Neural cell (in vitro differentiated cells): ENCODE measurements at regions not wholly inside any gene's neighbourhood (a gene's known extent, or its start where the extent isn't known, plus 50 kb on each side); places are given as distances from the start of the nearest gene placed in this dataset.

Experiments
- H2AFZ ChIP-seq: fragments of 200-600, 300-800 bp; sonication (generic), shearing (Covaris generic); 2 replicates; pipeline ENCODE4 v1.6.0; 2014; ENCODE audit warnings: low read depth, mild to moderate bottlenecking, antibody characterized with exemption, low read length, moderate library complexity
- H3F3A ChIP-seq: fragments of 200-600 bp; shearing (Covaris generic); 2 replicates; pipeline ENCODE4 v1.6.1; 2016; ENCODE audit warnings: mild to moderate bottlenecking, moderate library complexity, mixed read lengths, antibody characterized with exemption, low read length; ENCODE audit not compliant: insufficient read depth, poor library complexity, severe bottlenecking
- H3K27ac ChIP-seq: fragments of 200-600, 300-800 bp; sonication (generic), shearing (Covaris generic); 2 replicates; pipeline ENCODE4 v1.5.1; 2014; ENCODE audit warnings: mild to moderate bottlenecking, low read length, moderate library complexity
- H3K27me3 ChIP-seq: fragments of 300-800, 200-600 bp; sonication (generic), shearing (Covaris generic); 2 replicates; pipeline ENCODE4 v1.6.0; 2014; ENCODE audit warnings: mild to moderate bottlenecking, low read depth, low read length, moderate library complexity; ENCODE audit not compliant: insufficient read depth
- H3K36me3 ChIP-seq: fragments of 300-800, 200-600 bp; sonication (generic), shearing (Covaris generic); 2 replicates; pipeline ENCODE4 v1.5.1; 2014; ENCODE audit warnings: mild to moderate bottlenecking, antibody characterized with exemption, low read length, moderate library complexity; ENCODE audit not compliant: insufficient read depth
- H3K4me2 ChIP-seq: fragments of 300-800, 200-600 bp; sonication (generic), shearing (Covaris generic); 2 replicates; pipeline ENCODE4 v1.6.0; 2014; ENCODE audit warnings: mild to moderate bottlenecking, low read length
- H3K4me3 ChIP-seq: fragments of 300-800, 200-600 bp; sonication (generic), shearing (Covaris generic); 2 replicates; pipeline ENCODE4 v1.5.1; 2014; ENCODE audit warnings: mild to moderate bottlenecking, low read length, moderate library complexity
- H3K79me2 ChIP-seq: fragments of 200-600 bp; shearing (Covaris generic); replicated peaks from 2 replicates; pipeline ENCODE4 v1.6.0; 2014; ENCODE audit warnings: mild to moderate bottlenecking, low read length, moderate library complexity; ENCODE audit not compliant: insufficient read depth
- H3K9ac ChIP-seq: fragments of 300-800, 200-600 bp; sonication (generic), shearing (Covaris generic); 2 replicates; pipeline ENCODE4 v1.6.1; 2016; ENCODE audit warnings: mild to moderate bottlenecking, low read length, mixed read lengths
- H3K9me2 ChIP-seq: fragments of 200-600 bp; shearing (Covaris generic); 2 replicates; pipeline ENCODE4 v1.6.1; 2016; ENCODE audit warnings: mild to moderate bottlenecking, low read length, mixed read lengths; ENCODE audit not compliant: insufficient read depth
- H3K9me3 ChIP-seq: fragments of 200-600, 300-800 bp; sonication (generic), shearing (Covaris generic); 2 replicates; pipeline ENCODE4 v1.6.1; 2016; ENCODE audit warnings: mild to moderate bottlenecking, mixed run types, low read length, moderate library complexity, mixed read lengths
- H4K20me1 ChIP-seq: fragments of 200-600 bp; shearing (Covaris generic); 2 replicates; pipeline ENCODE4 v1.6.1; 2016; ENCODE audit warnings: mild to moderate bottlenecking, mixed run types; ENCODE audit not compliant: insufficient read depth
- EP300 ChIP-seq: fragments of 450-650 bp; conservative IDR thresholded peaks from 2 replicates; pipeline ENCODE4 v1.6.1; 2014; ENCODE audit warnings: antibody characterized with exemption, mild to moderate bottlenecking, moderate library complexity; ENCODE audit not compliant: poor library complexity, severe bottlenecking
- EZH2 ChIP-seq: fragments of 200-600, 300-800 bp; shearing (Covaris generic), sonication (generic); IDR thresholded peaks from 2 replicates; pipeline ENCODE4 v1.6.1; 2014; ENCODE audit warnings: antibody characterized with exemption, low read length, borderline replicate concordance, mild to moderate bottlenecking; ENCODE audit not compliant: insufficient read depth, poor library complexity, severe bottlenecking
- MXI1 ChIP-seq: fragments of 450-650 bp; conservative IDR thresholded peaks from 2 replicates; pipeline ENCODE4 v1.6.1; 2014; ENCODE audit warnings: antibody characterized with exemption, mild to moderate bottlenecking; ENCODE audit not compliant: poor library complexity, severe bottlenecking
- POLR2AphosphoS5 ChIP-seq: IDR thresholded peaks from 2 replicates; pipeline ENCODE4 v1.6.1; 2012
- RAD21 ChIP-seq: fragments of 450-650 bp; conservative IDR thresholded peaks from 2 replicates; pipeline ENCODE4 v1.6.1; 2014; ENCODE audit warnings: antibody characterized with exemption, mild to moderate bottlenecking, moderate library complexity
- SMC3 ChIP-seq: fragments of 450-650 bp; conservative IDR thresholded peaks from 2 replicates; pipeline ENCODE4 v1.6.1; 2014; ENCODE audit warnings: antibody characterized with exemption, mild to moderate bottlenecking, moderate library complexity; ENCODE audit not compliant: poor library complexity
- TAF1 ChIP-seq: IDR thresholded peaks from 2 replicates; pipeline ENCODE4 v1.6.1; 2012; ENCODE audit warnings: low read depth
- TF ChIP-seq, protein P1 (sequence below): IDR thresholded peaks from 2 replicates; pipeline ENCODE4 v1.6.1; 2012; ENCODE audit warnings: borderline replicate concordance
- TF ChIP-seq, protein P2 (sequence below): fragments of 450-650 bp; IDR thresholded peaks from 2 replicates; pipeline ENCODE4 v1.5.1; 2014; ENCODE audit warnings: antibody characterized with exemption, mild to moderate bottlenecking, moderate library complexity; ENCODE audit not compliant: poor library complexity, severe bottlenecking

DNA sequence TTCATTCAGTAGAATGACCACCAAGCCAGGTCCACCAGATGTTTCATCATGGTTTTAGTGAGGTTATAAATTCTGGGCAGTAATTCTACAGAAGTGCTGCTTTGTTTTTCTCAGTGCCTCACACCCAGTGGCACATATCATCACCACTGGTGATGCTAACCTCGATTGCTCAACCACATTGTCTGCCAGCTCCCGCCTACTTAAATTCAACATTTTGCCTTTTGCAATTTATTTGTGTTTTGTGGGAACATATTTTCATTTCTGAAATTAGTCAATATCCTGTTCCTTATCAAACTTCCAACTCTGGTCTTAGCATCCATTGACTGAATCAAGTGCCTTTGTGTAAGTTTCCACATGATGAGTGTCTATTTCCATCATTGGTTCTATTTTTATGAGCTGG lies 62.3 kb upstream of the TMEM178A start:
- H2AFZ ChIP-seq = no peak overlapping the region

DNA sequence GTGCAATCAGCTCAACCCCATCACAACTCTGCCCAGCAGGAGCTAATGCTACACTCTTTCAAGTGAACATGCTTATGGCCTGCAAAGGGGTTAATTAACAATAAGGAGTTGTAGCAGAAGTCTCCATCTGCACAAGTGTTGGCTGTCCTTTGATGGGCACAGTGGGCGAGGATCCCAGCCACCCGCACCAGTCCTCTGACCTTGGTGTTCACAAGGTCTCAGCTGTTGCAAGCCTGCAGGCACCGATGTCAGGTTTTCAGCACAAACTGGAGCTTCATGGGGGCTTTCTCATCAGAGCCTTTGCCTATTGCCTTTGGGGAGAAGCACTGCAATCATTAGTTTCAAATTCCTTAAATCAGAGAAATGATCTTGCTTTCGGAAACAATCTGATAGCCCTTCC lies 60.9 kb upstream of the TMEM178A start:
- H3K9ac ChIP-seq = no peak overlapping the region
- no peak for TF ChIP-seq EZH2
- TF ChIP-seq, protein P1, sequence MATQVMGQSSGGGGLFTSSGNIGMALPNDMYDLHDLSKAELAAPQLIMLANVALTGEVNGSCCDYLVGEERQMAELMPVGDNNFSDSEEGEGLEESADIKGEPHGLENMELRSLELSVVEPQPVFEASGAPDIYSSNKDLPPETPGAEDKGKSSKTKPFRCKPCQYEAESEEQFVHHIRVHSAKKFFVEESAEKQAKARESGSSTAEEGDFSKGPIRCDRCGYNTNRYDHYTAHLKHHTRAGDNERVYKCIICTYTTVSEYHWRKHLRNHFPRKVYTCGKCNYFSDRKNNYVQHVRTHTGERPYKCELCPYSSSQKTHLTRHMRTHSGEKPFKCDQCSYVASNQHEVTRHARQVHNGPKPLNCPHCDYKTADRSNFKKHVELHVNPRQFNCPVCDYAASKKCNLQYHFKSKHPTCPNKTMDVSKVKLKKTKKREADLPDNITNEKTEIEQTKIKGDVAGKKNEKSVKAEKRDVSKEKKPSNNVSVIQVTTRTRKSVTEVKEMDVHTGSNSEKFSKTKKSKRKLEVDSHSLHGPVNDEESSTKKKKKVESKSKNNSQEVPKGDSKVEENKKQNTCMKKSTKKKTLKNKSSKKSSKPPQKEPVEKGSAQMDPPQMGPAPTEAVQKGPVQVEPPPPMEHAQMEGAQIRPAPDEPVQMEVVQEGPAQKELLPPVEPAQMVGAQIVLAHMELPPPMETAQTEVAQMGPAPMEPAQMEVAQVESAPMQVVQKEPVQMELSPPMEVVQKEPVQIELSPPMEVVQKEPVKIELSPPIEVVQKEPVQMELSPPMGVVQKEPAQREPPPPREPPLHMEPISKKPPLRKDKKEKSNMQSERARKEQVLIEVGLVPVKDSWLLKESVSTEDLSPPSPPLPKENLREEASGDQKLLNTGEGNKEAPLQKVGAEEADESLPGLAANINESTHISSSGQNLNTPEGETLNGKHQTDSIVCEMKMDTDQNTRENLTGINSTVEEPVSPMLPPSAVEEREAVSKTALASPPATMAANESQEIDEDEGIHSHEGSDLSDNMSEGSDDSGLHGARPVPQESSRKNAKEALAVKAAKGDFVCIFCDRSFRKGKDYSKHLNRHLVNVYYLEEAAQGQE = no peak
- no peak for TF ChIP-seq TAF1
- no peak for TF ChIP-seq SMC3
- no peak for TF ChIP-seq POLR2AphosphoS5
- no peak for TF ChIP-seq EP300
- TF ChIP-seq RAD21 = no peak
- no peak for TF ChIP-seq MXI1
- TF ChIP-seq, protein P2, sequence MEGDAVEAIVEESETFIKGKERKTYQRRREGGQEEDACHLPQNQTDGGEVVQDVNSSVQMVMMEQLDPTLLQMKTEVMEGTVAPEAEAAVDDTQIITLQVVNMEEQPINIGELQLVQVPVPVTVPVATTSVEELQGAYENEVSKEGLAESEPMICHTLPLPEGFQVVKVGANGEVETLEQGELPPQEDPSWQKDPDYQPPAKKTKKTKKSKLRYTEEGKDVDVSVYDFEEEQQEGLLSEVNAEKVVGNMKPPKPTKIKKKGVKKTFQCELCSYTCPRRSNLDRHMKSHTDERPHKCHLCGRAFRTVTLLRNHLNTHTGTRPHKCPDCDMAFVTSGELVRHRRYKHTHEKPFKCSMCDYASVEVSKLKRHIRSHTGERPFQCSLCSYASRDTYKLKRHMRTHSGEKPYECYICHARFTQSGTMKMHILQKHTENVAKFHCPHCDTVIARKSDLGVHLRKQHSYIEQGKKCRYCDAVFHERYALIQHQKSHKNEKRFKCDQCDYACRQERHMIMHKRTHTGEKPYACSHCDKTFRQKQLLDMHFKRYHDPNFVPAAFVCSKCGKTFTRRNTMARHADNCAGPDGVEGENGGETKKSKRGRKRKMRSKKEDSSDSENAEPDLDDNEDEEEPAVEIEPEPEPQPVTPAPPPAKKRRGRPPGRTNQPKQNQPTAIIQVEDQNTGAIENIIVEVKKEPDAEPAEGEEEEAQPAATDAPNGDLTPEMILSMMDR = no peak
- H3K27ac ChIP-seq = no peak overlapping the region

More for the DNA sequence above, 62.3 kb upstream of the TMEM178A start:
- H3K27ac ChIP-seq = no peak overlapping the region
- no peaks in the 10 kb centered on the region for H3K9me3 ChIP-seq
- no peak overlapping the region for H3K4me3 ChIP-seq
- no peaks in the 10 kb centered on the region for H3F3A ChIP-seq
- no peaks in the 10 kb centered on the region for H3K9me2 ChIP-seq
- H4K20me1 ChIP-seq = no peaks in the 10 kb centered on the region
- no peaks in the 10 kb centered on the region for H3K27me3 ChIP-seq
- H3K9ac ChIP-seq = no peak overlapping the region
- H3K36me3 ChIP-seq = no peaks in the 10 kb centered on the region
- no peak overlapping the region for H3K4me2 ChIP-seq
- TF ChIP-seq, protein P2 = no peak
- TF ChIP-seq MXI1 (no peak), EZH2 (no peak), POLR2AphosphoS5 (no peak), EP300 (no peak), TAF1 (no peak), SMC3 (no peak), RAD21 (no peak)
- TF ChIP-seq, protein P1 = no peak
- no peaks in the 10 kb centered on the region for H3K79me2 ChIP-seq

More for the DNA sequence above, 60.9 kb upstream of the TMEM178A start:
- H3K9me3 ChIP-seq = no peaks in the 10 kb centered on the region
- no peaks in the 10 kb centered on the region for H3K9me2 ChIP-seq
- no peaks in the 10 kb centered on the region for H3F3A ChIP-seq
- no peak overlapping the region for H3K4me3 ChIP-seq
- no peak overlapping the region for H3K4me2 ChIP-seq
- H3K27me3 ChIP-seq = no peaks in the 10 kb centered on the region
- H3K36me3 ChIP-seq = no peaks in the 10 kb centered on the region
- H2AFZ ChIP-seq = no peak overlapping the region
- H3K79me2 ChIP-seq = no peaks in the 10 kb centered on the region
- no peaks in the 10 kb centered on the region for H4K20me1 ChIP-seq
